Thyroid gland (tissue), 4 donors: ENCODE measurements at regions not wholly inside any gene's neighbourhood (a gene's known extent, or its start where the extent isn't known, plus 50 kb on each side); places are given as distances from the start of the nearest gene placed in this dataset.

Source experiments
- POLR2A ChIP-seq, 2 donors: fragments of 450-650 bp; IDR thresholded peaks; one replicate each; pipeline ENCODE4 v1.6.1; 2017; ENCODE audit warnings: antibody characterized with exemption in 2 of 2, mild to moderate bottlenecking in 2 of 2, moderate library complexity in 1 of 2
- TF ChIP-seq, protein P1 (sequence below), 6 experiments: fragments of 200-600 bp in 3 of 6; fragments of 450-650 bp in 3 of 6; sonication (generic) in 3 of 6; IDR thresholded peaks; one replicate each; pipeline ENCODE4 v1.5.1; 2016 to 2019; ENCODE audit warnings: antibody characterized with exemption in 6 of 6, mild to moderate bottlenecking in 2 of 6, inconsistent platforms in 1 of 6, moderate library complexity in 1 of 6

DNA sequence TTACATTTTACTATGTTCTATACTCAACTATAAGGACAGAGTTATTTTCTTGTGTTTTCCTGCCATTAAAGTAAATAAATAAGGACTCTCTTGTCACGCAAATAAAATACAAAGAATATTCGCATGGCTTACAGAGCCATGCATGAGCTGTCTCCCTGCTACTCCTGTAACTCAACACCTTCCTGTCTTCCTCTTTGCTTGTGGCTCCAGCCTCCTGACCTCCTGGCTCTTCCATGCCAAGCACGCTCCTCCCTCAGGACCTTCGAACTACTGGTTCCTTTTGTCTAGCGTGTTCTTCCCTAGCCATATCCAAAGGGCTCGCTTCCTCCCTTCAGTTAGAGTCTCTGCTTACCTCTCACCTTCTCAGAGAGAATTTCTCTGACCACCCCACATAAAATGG is 124.3 kb upstream of the TMC3 start:
- TF ChIP-seq, protein P1, sequence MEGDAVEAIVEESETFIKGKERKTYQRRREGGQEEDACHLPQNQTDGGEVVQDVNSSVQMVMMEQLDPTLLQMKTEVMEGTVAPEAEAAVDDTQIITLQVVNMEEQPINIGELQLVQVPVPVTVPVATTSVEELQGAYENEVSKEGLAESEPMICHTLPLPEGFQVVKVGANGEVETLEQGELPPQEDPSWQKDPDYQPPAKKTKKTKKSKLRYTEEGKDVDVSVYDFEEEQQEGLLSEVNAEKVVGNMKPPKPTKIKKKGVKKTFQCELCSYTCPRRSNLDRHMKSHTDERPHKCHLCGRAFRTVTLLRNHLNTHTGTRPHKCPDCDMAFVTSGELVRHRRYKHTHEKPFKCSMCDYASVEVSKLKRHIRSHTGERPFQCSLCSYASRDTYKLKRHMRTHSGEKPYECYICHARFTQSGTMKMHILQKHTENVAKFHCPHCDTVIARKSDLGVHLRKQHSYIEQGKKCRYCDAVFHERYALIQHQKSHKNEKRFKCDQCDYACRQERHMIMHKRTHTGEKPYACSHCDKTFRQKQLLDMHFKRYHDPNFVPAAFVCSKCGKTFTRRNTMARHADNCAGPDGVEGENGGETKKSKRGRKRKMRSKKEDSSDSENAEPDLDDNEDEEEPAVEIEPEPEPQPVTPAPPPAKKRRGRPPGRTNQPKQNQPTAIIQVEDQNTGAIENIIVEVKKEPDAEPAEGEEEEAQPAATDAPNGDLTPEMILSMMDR (IDR thresholded peaks at IDR 0.05) = no peak
- TF ChIP-seq POLR2A (IDR thresholded peaks at IDR 0.05) = no peak
